ENCODE measurements at regions not wholly inside any gene's neighbourhood (a gene's known extent, or its start where the extent isn't known, plus 50 kb on each side); places are given as distances from the start of the nearest gene placed in this dataset.
"Not testable (repeated sequence)": the region's sequence is repeated elsewhere in the genome, so short reads cannot be mapped to it uniquely, and the experiment has no call there.

DNA sequence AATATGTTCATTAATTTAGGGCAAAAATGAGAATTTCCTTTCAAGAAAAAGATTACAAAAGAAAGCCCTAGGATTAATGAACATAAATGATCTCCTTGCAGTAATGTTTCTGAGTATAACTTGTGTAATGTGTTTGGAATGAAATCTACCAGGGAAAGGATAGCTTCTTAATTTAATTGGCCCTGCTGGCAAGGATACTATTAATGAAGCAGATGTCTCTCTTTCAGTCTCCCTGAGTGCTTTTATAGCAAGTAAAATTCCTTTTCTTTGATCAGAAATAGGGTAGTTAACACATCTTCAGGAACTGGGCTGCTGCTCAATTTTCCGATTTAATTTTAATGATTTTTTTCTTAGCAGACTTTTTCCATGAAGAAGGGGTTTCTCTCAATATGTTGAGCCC lies 379.4 kb upstream of the PDE3A start:
- DNase-seq (ENCODE audit: low spot score) = no peak

DNA sequence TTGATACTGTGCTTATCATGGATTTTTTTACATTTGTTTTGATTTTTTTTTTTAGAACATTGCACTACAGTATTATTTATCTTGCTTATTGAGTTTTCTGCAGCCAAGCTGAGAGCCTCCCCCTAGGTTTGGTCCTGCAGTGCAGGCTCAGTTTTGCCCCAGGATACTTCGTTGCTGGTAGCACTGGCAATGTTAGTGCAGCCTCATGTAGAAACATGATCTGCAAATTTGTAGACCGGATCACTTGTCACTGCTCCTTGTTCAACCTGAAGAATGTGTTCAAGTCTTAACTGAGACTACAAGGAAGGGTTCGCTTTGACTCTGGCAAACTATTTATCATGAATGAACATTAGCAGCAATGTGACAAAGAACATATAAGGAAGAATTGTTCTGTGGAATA lies 377.2 kb upstream of the PDE3A start:
- DNase-seq (ENCODE audit: low spot score) = no peak

DNA sequence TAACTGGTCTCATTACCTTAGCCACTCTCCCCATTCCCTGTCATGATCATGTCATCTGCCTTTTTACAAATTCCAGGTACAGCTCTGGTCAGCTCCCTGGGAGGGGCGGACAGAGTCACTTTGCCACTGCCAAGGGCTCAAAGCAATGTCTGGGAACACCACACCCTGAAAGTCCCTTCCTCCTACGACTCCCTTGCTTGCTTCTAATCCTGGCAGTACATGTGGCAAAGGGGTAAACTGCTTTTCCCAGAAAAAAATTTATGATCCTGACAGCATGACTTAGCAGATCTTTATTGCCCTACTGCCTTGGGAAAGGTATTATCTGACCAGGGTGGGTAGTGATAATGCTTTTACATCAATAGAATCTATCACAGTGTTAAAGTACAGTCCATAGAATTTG lies 376.0 kb upstream of the PDE3A start:
- DNase-seq (ENCODE audit: low spot score) = no peak

- DNase-seq (ENCODE audit: low spot score) = no peak
Observed at GRCh38 chr12:19994968-19995367, 373.4 kb upstream of the PDE3A start.

- DNase-seq (ENCODE audit: low spot score) = no peak
Observed at GRCh38 chr12:19997656-19998400, 370.5 kb upstream of the PDE3A start.

- DNase-seq (ENCODE audit: low spot score) = no peak
Observed at GRCh38 chr12:19998411-19998810, 369.9 kb upstream of the PDE3A start.

DNA sequence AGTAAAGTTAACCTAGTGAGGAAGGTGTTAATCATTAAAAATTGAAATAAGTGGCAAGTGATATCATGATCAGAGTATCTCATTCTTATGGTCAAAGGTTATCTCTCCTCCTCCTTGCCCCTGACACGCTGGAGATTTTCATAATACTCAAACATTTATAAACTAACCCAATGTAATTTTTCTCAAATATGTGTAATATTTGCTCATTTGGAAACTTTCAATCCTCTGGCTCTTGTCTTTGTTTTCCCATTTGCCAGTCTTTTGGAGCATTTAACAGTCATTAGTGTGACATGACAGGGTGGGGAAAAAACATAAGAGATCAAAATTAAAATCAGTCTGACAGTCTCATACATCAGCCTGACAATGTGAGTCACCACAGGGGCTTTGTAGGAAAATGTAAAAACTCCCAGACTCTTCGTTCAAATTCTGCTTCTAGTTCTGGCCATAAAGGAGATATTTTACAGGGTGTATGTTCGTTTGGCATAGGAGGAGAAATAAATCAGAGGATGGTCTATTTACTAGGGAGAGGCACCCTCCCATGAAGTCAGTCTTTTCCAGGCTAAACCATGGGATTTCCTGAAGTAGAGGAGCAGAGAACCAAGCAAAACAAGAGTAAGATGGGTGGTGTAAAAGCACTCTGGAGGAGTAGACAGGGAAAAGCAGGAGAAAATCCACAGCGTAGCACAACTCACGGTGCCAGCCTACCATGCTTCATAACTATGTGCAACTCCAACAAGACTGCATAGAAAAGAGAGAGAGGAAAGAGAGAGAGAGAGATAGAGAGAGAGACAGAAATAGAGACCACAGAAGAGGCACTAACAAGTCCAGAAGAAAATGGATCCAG lies 369.2 kb upstream of the PDE3A start:
- DNase-seq (ENCODE audit: low spot score) = no peak

GRCh38 chr12:19999805-20000138 lies 368.6 kb upstream of the PDE3A start:
- DNase-seq (ENCODE audit: low spot score) = no peak

GRCh38 chr12:20000229-20000849 lies 368.0 kb upstream of the PDE3A start:
- DNase-seq (ENCODE audit: low spot score) = no peak

DNA sequence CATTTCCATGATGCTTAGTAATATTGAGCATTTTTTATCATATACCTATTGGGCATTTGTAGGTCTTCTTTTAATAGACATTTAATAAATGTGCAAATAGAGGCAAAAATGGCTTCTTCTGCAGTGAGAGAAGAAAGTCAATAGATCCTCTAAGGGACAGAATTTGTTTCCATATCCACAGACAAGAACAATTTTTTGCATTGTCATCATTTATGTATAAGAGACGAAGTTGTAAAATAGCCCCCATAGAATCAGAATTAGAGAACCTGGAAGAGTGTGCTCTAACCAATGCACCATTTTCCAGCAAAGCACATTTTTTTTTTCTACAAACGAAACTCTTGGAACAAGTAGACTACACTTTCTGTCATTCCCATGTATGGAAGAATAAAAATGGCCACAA lies 365.1 kb upstream of the PDE3A start:
- no peak for DNase-seq (ENCODE audit: low spot score)

DNA sequence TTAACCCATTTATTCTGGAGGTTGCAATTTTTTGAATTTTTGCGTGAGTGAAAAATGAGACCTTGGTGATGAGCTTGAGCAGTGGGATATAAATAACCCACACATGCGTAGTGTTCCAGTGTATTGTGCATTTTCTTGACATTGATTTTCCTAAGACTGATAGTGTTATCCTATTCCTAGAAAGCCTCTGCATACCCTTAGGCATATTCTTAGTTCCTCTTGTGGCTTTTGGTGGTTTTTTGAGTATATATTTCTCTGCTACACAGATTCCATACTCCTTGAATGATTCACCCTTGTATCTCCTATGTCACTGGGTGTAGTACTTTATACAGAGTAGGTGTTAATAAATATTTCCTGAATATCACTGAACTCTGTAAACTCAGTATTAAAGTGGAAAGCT lies 363.4 kb upstream of the PDE3A start:
- DNase-seq (ENCODE audit: low spot score) = no peak

GRCh38 chr12:20006871-20007730 lies 361.2 kb upstream of the PDE3A start:
- DNase-seq (ENCODE audit: low spot score) = no peak

- not testable (repeated sequence) for DNase-seq (ENCODE audit: low spot score)
Observed at GRCh38 chr12:20009965-20010364, 358.4 kb upstream of the PDE3A start.

GRCh38 chr12:20011200-20011599 lies 357.1 kb upstream of the PDE3A start:
- DNase-seq (ENCODE audit: low spot score) = no peak

GRCh38 chr12:20017802-20018201 lies 350.5 kb upstream of the PDE3A start:
- DNase-seq (ENCODE audit: low spot score) = no peak

GRCh38 chr12:20018406-20018805 lies 349.9 kb upstream of the PDE3A start:
- DNase-seq (ENCODE audit: low spot score) = no peak

- no peak for DNase-seq (ENCODE audit: low spot score)
Observed at GRCh38 chr12:20024194-20024593, 344.1 kb upstream of the PDE3A start.

DNA sequence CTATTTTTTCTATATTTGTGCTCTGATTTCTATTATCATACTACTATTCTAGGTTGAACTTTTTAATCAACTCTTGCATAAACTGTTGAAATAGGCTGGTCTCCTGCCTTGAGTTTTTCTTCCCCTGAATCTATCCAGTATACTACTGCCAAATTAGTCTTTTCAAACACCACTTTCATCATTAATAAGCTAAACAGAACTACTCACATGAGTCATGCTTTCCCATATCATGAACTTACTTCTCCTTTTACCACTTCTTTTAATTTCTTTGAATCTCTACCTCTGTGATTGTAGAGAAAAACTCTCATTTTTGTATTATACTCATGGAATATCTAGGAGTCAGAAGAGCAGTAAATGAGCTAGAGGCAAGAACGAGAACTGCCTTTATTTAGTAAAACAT lies 340.3 kb upstream of the PDE3A start:
- DNase-seq (ENCODE audit: low spot score) = no peak

DNA sequence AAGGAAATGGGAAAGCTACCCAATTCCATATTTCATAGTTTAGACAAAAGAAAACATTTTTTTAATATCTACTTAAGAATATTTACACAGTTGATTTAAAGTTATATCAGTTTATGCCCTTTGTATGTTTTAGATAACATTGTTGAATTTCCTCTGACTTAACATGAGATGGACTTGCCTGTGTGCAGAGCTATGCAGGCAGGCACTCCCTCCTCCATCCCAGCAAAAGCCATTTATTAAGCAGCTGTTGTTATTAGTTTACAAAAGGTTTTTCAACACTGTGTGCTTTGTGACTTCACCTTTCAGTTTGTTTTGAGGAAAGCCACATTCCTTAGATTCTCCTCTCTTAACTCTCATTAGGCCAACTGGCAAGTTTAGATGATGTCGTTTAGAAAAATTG lies 337.5 kb upstream of the PDE3A start:
- DNase-seq (ENCODE audit: low spot score) = no peak

DNA sequence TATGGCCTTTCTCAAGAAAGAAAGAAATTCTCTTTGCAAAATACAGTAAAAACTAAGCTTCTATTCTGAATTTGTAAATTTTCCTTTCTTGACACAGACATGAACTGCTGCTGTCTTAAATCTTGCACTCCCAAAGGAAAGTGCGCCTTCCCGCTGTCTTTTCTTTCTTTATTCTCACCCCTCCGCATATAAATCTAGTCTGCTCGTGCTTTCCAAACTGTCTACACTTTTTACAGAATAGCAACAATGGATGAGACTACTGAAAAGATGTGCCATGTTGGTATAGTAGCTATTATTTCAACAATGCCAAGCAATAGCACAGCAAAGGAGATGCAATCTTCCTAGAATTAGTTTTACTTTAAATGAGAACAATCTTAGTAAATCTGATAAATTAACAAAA lies 328.8 kb upstream of the PDE3A start:
- no peak for DNase-seq (ENCODE audit: low spot score)

GRCh38 chr12:20040184-20040583 lies 328.2 kb upstream of the PDE3A start:
- no peak for DNase-seq (ENCODE audit: low spot score)

DNA sequence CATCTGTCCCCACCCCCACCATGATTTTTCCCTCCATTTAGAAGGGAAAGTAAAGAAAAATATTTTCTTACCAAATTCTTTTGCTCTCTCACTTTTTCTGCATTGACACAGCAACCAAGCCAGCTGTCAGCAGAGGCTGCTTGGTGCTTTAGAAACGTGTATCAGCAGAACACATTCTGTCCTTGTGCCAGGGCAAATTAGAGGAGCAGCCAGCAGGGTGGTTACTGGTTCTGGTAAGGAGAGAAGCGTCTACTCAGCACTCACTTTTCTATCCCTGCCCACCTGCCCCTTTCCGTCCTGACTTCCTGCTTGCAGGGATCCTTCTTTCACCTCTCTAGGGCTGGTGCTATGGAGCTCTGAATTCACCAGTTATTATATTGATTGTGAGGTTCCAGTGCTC lies 327.5 kb upstream of the PDE3A start:
- DNase-seq (ENCODE audit: low spot score) = no peak

All from ecto neural progenitor cell (in vitro differentiated cells).